GM23248 (cell line): ENCODE measurements at regions not wholly inside any gene's neighbourhood (a gene's known extent, or its start where the extent isn't known, plus 50 kb on each side); places are given as distances from the start of the nearest gene placed in this dataset.

Experiments
- EZH2 ChIP-seq: fragments of 200-600 bp; sonication (generic); IDR thresholded peaks from 2 replicates; pipeline ENCODE4 v1.6.1; 2018; ENCODE audit warnings: antibody characterized with exemption, mild to moderate bottlenecking; ENCODE audit not compliant: insufficient read depth, poor library complexity, severe bottlenecking
- EZH2phosphoT487 ChIP-seq: fragments of 200-600 bp; sonication (generic); IDR thresholded peaks from 2 replicates; pipeline ENCODE4 v1.6.1; 2018; ENCODE audit warnings: antibody characterized with exemption, moderate library complexity, mild to moderate bottlenecking, low read depth; ENCODE audit not compliant: insufficient read depth

DNA sequence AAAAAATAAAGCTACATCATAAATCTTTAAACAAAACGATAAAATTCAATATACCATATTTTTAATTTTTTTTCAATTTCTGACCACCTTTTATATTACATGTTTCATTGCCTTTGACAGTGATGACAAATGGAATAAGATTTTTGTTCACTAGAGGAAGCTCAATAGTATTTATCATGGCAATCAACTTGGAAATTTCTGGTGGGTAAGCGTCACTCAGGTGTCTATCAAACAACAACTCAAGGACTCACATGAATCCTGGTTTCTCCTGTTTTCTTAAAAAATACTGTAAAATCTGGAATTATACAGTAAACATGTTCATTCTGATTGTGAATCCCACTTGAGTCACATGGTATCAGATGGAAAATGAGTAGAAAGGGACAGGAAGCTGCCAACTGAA lies 782.2 kb downstream of the OTOL1 start:
- TF ChIP-seq EZH2 (no peak), EZH2phosphoT487 (no peak)
